ENCODE measurements at regions not wholly inside any gene's neighbourhood (a gene's known extent, or its start where the extent isn't known, plus 50 kb on each side); places are given as distances from the start of the nearest gene placed in this dataset.

- no peak for TF ChIP-seq CTCF (IDR thresholded peaks at IDR 0.05)
- no peak for TF ChIP-seq POLR2A (IDR thresholded peaks at IDR 0.05)
These were observed 85.2 kb upstream of the SIPA1L2 start for GRCh38 chr1:232715154-232715553.

Measured in right lobe of liver (tissue), 4 donors.